Fibroblast of lung (primary cell): ENCODE measurements at regions not wholly inside any gene's neighbourhood (a gene's known extent, or its start where the extent isn't known, plus 50 kb on each side); places are given as distances from the start of the nearest gene placed in this dataset.

Source experiments
- DNase-seq, 2 donors: peaks; one replicate each; pipeline versions ENCODE4 v3.0.0 to v3.0.0-alpha.2; 2010; ENCODE audit warnings: low read depth in 2 of 2
- H2AFZ ChIP-seq: 2 replicates; pipeline ENCODE4 v1.5.1; 2012; ENCODE audit warnings: low read length, control low read depth, inconsistent platforms
- H3K27ac ChIP-seq: 2 replicates; pipeline ENCODE4 v1.5.1; 2011; ENCODE audit warnings: low read length, control low read depth; ENCODE audit not compliant: insufficient read depth
- H3K27me3 ChIP-seq: 2 replicates; pipeline ENCODE4 v1.5.1; 2011; ENCODE audit warnings: mild to moderate bottlenecking, low read length; ENCODE audit not compliant: control insufficient read depth, insufficient read depth
- H3K36me3 ChIP-seq: 2 replicates; pipeline ENCODE4 v1.5.1; 2011; ENCODE audit warnings: low read length; ENCODE audit not compliant: control insufficient read depth, insufficient read depth
- H3K4me1 ChIP-seq: 2 replicates; pipeline ENCODE4 v1.5.1; 2011; ENCODE audit warnings: low read length; ENCODE audit not compliant: control insufficient read depth, insufficient read depth; ENCODE audit errors: extremely low read depth
- H3K4me2 ChIP-seq: 2 replicates; pipeline ENCODE4 v1.5.1; 2011; ENCODE audit warnings: low read length, control low read depth; ENCODE audit not compliant: insufficient read depth; ENCODE audit errors: extremely low read depth
- H3K4me3 ChIP-seq, 4 experiments: fragments of 200-600 bp in 1 of 4; sonication (generic) in 1 of 4; replicated peaks in 1 of 4; 2 replicates each; pipeline ENCODE4 v1.5.1; 2011 to 2016; ENCODE audit warnings: low read length in 4 of 4, low read depth in 3 of 4, mild to moderate bottlenecking in 3 of 4, control low read depth in 2 of 4, inconsistent platforms in 1 of 4, mixed read lengths in 1 of 4; ENCODE audit not compliant: insufficient read depth in 1 of 4; ENCODE audit errors: control extremely low read depth in 1 of 4
- H3K79me2 ChIP-seq: 2 replicates; pipeline ENCODE4 v1.5.1; 2012; ENCODE audit warnings: mild to moderate bottlenecking, low read length, inconsistent platforms; ENCODE audit not compliant: control insufficient read depth, insufficient read depth
- H3K9ac ChIP-seq: 2 replicates; pipeline ENCODE4 v1.5.1; 2011; ENCODE audit warnings: mild to moderate bottlenecking, low read length, control low read depth; ENCODE audit not compliant: insufficient read depth
- H3K9me3 ChIP-seq: 2 replicates; pipeline ENCODE4 v1.5.1; 2012; ENCODE audit warnings: low read depth, low read length; ENCODE audit not compliant: control insufficient read depth, insufficient read depth
- H4K20me1 ChIP-seq: 2 replicates; pipeline ENCODE4 v1.5.1; 2011; ENCODE audit warnings: low read length; ENCODE audit not compliant: control insufficient read depth, insufficient read depth; ENCODE audit errors: extremely low read depth
- CTCF ChIP-seq, 2 donors: IDR thresholded peaks in 1 of 2; conservative IDR thresholded peaks in 1 of 2; 1 replicate in 1 of 2; 2 replicates in 1 of 2; pipeline ENCODE4 v1.5.1; 2011 to 2012; ENCODE audit warnings: low read length in 2 of 2, control low read depth in 1 of 2, inconsistent platforms in 1 of 2, low read depth in 1 of 2, mild to moderate bottlenecking in 1 of 2
- EZH2 ChIP-seq: IDR thresholded peaks from 2 replicates; pipeline ENCODE4 v1.5.1; 2012; ENCODE audit warnings: low read length, control low read depth, mild to moderate bottlenecking; ENCODE audit errors: missing control alignments

- Histone ChIP-seq H3K4me1 (no peaks in the 10 kb centered on the region), H3K79me2 (no peaks in the 10 kb centered on the region), H3K9ac (no peak overlapping the region), H3K27ac (no peak overlapping the region), H3K27me3 (no peaks in the 10 kb centered on the region), H2AFZ (no peak overlapping the region), H3K36me3 (no peaks in the 10 kb centered on the region), H3K9me3 (no peaks in the 10 kb centered on the region), H3K4me3 (no peak overlapping the region), H3K4me2 (no peak overlapping the region), H4K20me1 (no peaks in the 10 kb centered on the region)
- TF ChIP-seq EZH2 (no peak), CTCF (conservative IDR thresholded peaks at IDR 0.05 in 1 of 2, IDR thresholded peaks at IDR 0.05 in 1 of 2; ENCODE audit: low read depth in 1 of 2, low read length in 2 of 2) (no peak)
- DNase-seq = peak in 1 of 2 donors; percentile 12
Measured at GRCh38 chr12:91483471-91483985, 300.9 kb upstream of the DCN start.

GRCh38 chr12:91482231-91482630, 299.6 kb upstream of the DCN start:
- Histone ChIP-seq H3K79me2 (no peaks in the 10 kb centered on the region), H2AFZ (no peak overlapping the region), H3K9me3 (no peaks in the 10 kb centered on the region), H3K27ac (no peak overlapping the region), H3K4me3 (no peak overlapping the region), H3K4me2 (no peak overlapping the region), H3K27me3 (no peaks in the 10 kb centered on the region), H4K20me1 (no peaks in the 10 kb centered on the region), H3K9ac (no peak overlapping the region), H3K4me1 (no peaks in the 10 kb centered on the region), H3K36me3 (no peaks in the 10 kb centered on the region)
- DNase-seq = no peak
- TF ChIP-seq CTCF (conservative IDR thresholded peaks at IDR 0.05 in 1 of 2, IDR thresholded peaks at IDR 0.05 in 1 of 2; ENCODE audit: low read depth in 1 of 2, low read length in 2 of 2) (no peak), EZH2 (no peak)

- Histone ChIP-seq H3K9ac (no peak overlapping the region), H3K9me3 (no peaks in the 10 kb centered on the region), H3K4me1 (no peaks in the 10 kb centered on the region), H3K79me2 (no peaks in the 10 kb centered on the region), H3K27me3 (no peaks in the 10 kb centered on the region), H2AFZ (no peak overlapping the region), H4K20me1 (no peaks in the 10 kb centered on the region), H3K36me3 (no peaks in the 10 kb centered on the region), H3K4me3 (no peak overlapping the region), H3K27ac (no peak overlapping the region), H3K4me2 (no peak overlapping the region)
- TF ChIP-seq CTCF (conservative IDR thresholded peaks at IDR 0.05 in 1 of 2, IDR thresholded peaks at IDR 0.05 in 1 of 2; ENCODE audit: low read depth in 1 of 2, low read length in 2 of 2) (no peak), EZH2 (no peak)
- DNase-seq = no peak
Measured at GRCh38 chr12:91478500-91478899, 295.9 kb upstream of the DCN start.
